ENCODE measurements at regions not wholly inside any gene's neighbourhood (a gene's known extent, or its start where the extent isn't known, plus 50 kb on each side); places are given as distances from the start of the nearest gene placed in this dataset.
"Not testable (repeated sequence)": the region's sequence is repeated elsewhere in the genome, so short reads cannot be mapped to it uniquely, and the experiment has no call there.

DNA sequence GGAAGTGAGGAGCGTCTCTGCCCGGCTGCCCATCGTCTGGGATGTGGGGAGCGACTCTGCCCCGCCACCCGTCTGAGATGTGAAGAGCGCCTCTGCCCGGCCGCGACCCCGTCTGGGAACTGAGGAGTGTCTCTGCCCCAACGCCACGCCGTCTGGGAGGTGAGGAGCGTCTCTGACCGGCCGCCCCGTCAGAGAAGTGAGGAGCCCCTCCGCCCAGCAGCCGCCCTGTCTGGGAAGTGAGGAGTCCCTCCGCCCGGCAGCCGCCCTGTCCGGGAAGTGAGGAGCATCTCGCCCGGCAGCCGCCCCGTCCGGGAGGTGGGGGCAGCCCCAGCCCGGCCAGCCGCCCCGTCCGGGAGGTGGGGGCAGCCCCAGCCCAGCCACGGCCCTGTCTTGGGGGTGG, 60.9 kb downstream of the ANXA2R start:
- H3K27me3 Mint-ChIP-seq (ENCODE audit: low read depth); H3K27ac Mint-ChIP-seq (ENCODE audit: unreplicated experiment); H3K4me1 Mint-ChIP-seq; H3K36me3 Mint-ChIP-seq (ENCODE audit: low read depth); H3K9me3 Mint-ChIP-seq; H3K4me3 Mint-ChIP-seq; DNase-seq (ENCODE audit: low read depth, low spot score): not testable (repeated sequence)

- Mint-ChIP-seq H3K27ac (ENCODE audit: unreplicated experiment) (no peak overlapping the region), H3K9me3 (peaks cover 4% of the 10 kb centered on the region), H3K4me1 (no peaks in the 10 kb centered on the region), H3K4me3 (no peak overlapping the region), H3K36me3 (ENCODE audit: low read depth) (peaks cover 3% of the 10 kb centered on the region), H3K27me3 (ENCODE audit: low read depth) (no peaks in the 10 kb centered on the region)
- TF ChIP-seq CTCF (conservative IDR thresholded peaks at IDR 0.05) = no peak
- DNase-seq (ENCODE audit: low read depth, low spot score) = no peak
Observed at GRCh38 chr5:42974536-42974935, 65.6 kb downstream of the ANXA2R start.

DNA sequence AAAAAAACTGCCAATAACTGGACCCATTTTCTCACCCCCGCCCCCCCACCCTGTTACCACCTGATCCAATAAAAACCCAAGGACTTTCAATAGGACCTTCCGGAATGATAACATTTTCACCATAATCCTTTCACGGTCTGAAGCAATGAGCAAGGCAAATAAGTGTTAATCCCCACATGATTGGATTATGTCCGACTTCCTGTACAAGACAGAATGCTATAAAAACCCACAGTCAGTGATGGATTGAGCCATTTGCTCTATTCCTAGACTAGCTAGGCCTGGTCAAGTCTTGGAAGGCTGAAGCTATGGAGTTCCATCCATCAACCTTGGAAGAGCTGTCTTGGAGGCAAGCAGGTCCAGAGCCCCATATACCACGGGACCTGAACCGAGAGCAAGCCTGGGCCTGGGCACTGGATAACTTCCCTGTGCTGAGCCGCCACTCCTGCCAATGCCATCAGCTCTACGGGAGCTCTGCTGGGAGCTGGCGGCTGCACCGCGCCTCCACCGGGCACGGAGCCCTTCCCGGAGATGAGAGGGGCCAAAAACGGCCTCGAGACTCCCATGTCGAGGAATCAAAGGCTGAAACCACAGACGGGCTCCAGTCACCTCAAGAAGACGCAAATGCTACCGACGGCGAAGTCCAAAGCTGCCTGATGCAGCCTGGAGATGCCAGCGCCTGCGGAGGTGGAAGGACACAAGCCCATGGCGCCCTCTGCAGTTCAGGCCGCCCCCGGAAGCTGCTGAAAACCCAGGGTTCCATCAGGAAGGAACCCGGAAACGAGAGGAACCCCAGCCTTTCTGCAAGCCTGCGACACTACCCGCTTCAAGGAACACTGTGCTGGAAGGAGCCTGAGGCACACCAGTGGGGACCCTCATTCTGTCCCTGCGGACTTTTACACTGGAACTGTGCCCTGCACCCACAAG, 69.2 kb downstream of the ANXA2R start:
- no peak overlapping the region for H3K4me3 Mint-ChIP-seq
- TF ChIP-seq CTCF (conservative IDR thresholded peaks at IDR 0.05) = no peak
- H3K36me3 Mint-ChIP-seq (ENCODE audit: low read depth) = no peaks in the 10 kb centered on the region
- H3K27me3 Mint-ChIP-seq (ENCODE audit: low read depth) = no peaks in the 10 kb centered on the region
- no peak for DNase-seq (ENCODE audit: low read depth, low spot score)
- no peak overlapping the region for H3K27ac Mint-ChIP-seq (ENCODE audit: unreplicated experiment)
- no peaks in the 10 kb centered on the region for H3K9me3 Mint-ChIP-seq
- H3K4me1 Mint-ChIP-seq = no peaks in the 10 kb centered on the region

DNA sequence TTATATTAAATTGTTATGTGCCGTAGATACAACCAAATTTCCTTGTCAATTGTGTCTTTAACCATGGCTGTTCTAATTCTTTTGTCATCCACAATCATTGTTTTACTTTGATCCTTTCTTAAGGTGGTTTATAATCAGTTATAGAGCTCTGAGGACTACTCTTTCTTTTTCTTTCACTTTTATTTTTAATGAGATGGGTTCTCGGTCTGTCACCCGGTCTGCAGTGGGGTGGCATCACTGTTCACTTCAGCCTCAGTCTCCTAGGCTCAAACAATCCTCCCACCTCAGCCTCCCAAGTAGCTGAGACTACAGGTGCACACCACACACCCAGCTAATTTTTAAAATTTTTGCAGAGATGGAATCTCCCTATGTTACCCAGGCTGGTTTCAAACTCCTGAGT, 74.2 kb downstream of the ANXA2R start:
- Mint-ChIP-seq H3K4me3 (no peak overlapping the region), H3K4me1 (no peaks in the 10 kb centered on the region), H3K9me3 (no peaks in the 10 kb centered on the region), H3K27ac (ENCODE audit: unreplicated experiment) (no peak overlapping the region), H3K27me3 (ENCODE audit: low read depth) (no peaks in the 10 kb centered on the region), H3K36me3 (ENCODE audit: low read depth) (no peaks in the 10 kb centered on the region)
- no peak for DNase-seq (ENCODE audit: low read depth, low spot score)
- no peak for TF ChIP-seq CTCF (conservative IDR thresholded peaks at IDR 0.05)

- DNase-seq (ENCODE audit: low read depth, low spot score) = no peak
- no peak overlapping the region for H3K4me3 Mint-ChIP-seq
- no peaks in the 10 kb centered on the region for H3K4me1 Mint-ChIP-seq
- H3K9me3 Mint-ChIP-seq = no peaks in the 10 kb centered on the region
- no peak overlapping the region for H3K27ac Mint-ChIP-seq (ENCODE audit: unreplicated experiment)
- no peaks in the 10 kb centered on the region for H3K27me3 Mint-ChIP-seq (ENCODE audit: low read depth)
- H3K36me3 Mint-ChIP-seq (ENCODE audit: low read depth) = no peaks in the 10 kb centered on the region
- TF ChIP-seq CTCF (conservative IDR thresholded peaks at IDR 0.05) = no peak
Observed at GRCh38 chr5:42963412-42963811, 76.7 kb downstream of the ANXA2R start.

- no peak overlapping the region for H3K4me3 Mint-ChIP-seq
- no peaks in the 10 kb centered on the region for H3K36me3 Mint-ChIP-seq (ENCODE audit: low read depth)
- TF ChIP-seq CTCF (conservative IDR thresholded peaks at IDR 0.05) = no peak
Observed at GRCh38 chr5:42962124-42962523, 78.0 kb downstream of the ANXA2R start.

More at GRCh38 chr5:42962124-42962523, 78.0 kb downstream of the ANXA2R start:
- H3K9me3 Mint-ChIP-seq = no peaks in the 10 kb centered on the region
- no peaks in the 10 kb centered on the region for H3K27me3 Mint-ChIP-seq (ENCODE audit: low read depth)
- DNase-seq (ENCODE audit: low read depth, low spot score) = no peak
- no peaks in the 10 kb centered on the region for H3K4me1 Mint-ChIP-seq
- no peak overlapping the region for H3K27ac Mint-ChIP-seq (ENCODE audit: unreplicated experiment)

Measured in neural crest cell (in vitro differentiated cells).